A549 (cell line): ENCODE measurements at regions not wholly inside any gene's neighbourhood (a gene's known extent, or its start where the extent isn't known, plus 50 kb on each side); places are given as distances from the start of the nearest gene placed in this dataset.

Source experiments
- CHD2 ChIP-seq: fragments of 150-350 bp; IDR thresholded peaks from 2 replicates; pipeline ENCODE4 v1.6.1; 2014; ENCODE audit warnings: low read length; ENCODE audit not compliant: partially characterized antibody
- MAFK ChIP-seq: fragments of 450-650 bp; IDR thresholded peaks from 2 replicates; pipeline ENCODE4 v1.6.1; 2014; ENCODE audit not compliant: partially characterized antibody
- MYC ChIP-seq: IDR thresholded peaks from 2 replicates; pipeline ENCODE4 v1.6.1; 2012; ENCODE audit warnings: mild to moderate bottlenecking, inconsistent platforms, low read length, improper control_type of control experiment, borderline replicate concordance
- NFE2L2 ChIP-seq: fragments of 150-350 bp; conservative IDR thresholded peaks from 2 replicates; pipeline ENCODE4 v1.6.1; 2014; ENCODE audit warnings: low read length
- POLR2A ChIP-seq: IDR thresholded peaks from 2 replicates; pipeline ENCODE4 v1.6.1; 2012; ENCODE audit warnings: mild to moderate bottlenecking, low read length
- RARB ChIP-seq: fragments of 250-450 bp; sonication (Bioruptor Pico); IDR thresholded peaks from 2 replicates; pipeline ENCODE4 v1.8.0; 2021; ENCODE audit warnings: mild to moderate bottlenecking, moderate library complexity
- RNF2 ChIP-seq: fragments of 200-600 bp; sonication (generic); IDR thresholded peaks from 2 replicates; pipeline ENCODE4 v1.6.1; 2016; ENCODE audit warnings: low read depth, mild to moderate bottlenecking, antibody characterized with exemption, moderate library complexity, borderline replicate concordance
- SMC3 ChIP-seq: fragments of >200 bp; sonication (Bioruptor Twin); formaldehyde crosslinking; IDR thresholded peaks from 3 replicates; pipeline ENCODE4 v1.6.1; 2018; ENCODE audit warnings: inconsistent platforms
- TF ChIP-seq, protein P1 (sequence below): fragments of 150-350 bp; IDR thresholded peaks from 2 replicates; pipeline ENCODE4 v1.6.1; 2014; ENCODE audit warnings: low read depth, mild to moderate bottlenecking, low read length
- TF ChIP-seq, protein P2 (sequence below): fragments of >200 bp; sonication (Bioruptor Twin); formaldehyde crosslinking; IDR thresholded peaks from 3 replicates; pipeline ENCODE4 v1.5.1; 2016
- TF ChIP-seq, protein P3 (sequence below): fragments of 200-600 bp; sonication (generic); IDR thresholded peaks from 2 replicates; pipeline ENCODE4 v1.6.1; 2016; ENCODE audit warnings: antibody characterized with exemption, mild to moderate bottlenecking, moderate library complexity
- TF ChIP-seq, protein P4 (sequence below): IDR thresholded peaks from 2 replicates; pipeline ENCODE4 v1.6.1; 2012

DNA sequence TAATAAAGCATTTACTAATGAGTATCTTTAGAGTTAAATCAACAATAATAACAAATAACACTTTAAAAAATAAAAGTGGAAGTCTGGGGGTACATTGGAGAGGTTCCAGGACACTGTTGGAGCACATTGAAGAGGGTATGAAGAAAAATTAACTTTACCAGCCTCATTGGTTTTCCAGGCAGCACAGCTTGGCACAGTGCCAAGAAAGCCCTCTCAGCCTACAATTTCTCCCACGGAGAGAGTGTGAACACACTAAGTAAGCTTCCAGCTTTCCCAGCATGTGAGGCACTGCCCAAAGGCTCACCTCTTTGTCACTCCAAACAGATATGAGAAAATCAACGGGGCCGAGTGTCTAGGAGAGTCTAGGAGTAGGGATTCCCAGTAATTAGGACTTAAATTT, 1912.8 kb upstream of the NUDT12 start:
- TF ChIP-seq, protein P1, sequence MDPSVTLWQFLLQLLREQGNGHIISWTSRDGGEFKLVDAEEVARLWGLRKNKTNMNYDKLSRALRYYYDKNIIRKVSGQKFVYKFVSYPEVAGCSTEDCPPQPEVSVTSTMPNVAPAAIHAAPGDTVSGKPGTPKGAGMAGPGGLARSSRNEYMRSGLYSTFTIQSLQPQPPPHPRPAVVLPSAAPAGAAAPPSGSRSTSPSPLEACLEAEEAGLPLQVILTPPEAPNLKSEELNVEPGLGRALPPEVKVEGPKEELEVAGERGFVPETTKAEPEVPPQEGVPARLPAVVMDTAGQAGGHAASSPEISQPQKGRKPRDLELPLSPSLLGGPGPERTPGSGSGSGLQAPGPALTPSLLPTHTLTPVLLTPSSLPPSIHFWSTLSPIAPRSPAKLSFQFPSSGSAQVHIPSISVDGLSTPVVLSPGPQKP: no peak
- TF ChIP-seq RNF2: no peak
- TF ChIP-seq, protein P2, sequence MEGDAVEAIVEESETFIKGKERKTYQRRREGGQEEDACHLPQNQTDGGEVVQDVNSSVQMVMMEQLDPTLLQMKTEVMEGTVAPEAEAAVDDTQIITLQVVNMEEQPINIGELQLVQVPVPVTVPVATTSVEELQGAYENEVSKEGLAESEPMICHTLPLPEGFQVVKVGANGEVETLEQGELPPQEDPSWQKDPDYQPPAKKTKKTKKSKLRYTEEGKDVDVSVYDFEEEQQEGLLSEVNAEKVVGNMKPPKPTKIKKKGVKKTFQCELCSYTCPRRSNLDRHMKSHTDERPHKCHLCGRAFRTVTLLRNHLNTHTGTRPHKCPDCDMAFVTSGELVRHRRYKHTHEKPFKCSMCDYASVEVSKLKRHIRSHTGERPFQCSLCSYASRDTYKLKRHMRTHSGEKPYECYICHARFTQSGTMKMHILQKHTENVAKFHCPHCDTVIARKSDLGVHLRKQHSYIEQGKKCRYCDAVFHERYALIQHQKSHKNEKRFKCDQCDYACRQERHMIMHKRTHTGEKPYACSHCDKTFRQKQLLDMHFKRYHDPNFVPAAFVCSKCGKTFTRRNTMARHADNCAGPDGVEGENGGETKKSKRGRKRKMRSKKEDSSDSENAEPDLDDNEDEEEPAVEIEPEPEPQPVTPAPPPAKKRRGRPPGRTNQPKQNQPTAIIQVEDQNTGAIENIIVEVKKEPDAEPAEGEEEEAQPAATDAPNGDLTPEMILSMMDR: no peak
- TF ChIP-seq, protein P3, sequence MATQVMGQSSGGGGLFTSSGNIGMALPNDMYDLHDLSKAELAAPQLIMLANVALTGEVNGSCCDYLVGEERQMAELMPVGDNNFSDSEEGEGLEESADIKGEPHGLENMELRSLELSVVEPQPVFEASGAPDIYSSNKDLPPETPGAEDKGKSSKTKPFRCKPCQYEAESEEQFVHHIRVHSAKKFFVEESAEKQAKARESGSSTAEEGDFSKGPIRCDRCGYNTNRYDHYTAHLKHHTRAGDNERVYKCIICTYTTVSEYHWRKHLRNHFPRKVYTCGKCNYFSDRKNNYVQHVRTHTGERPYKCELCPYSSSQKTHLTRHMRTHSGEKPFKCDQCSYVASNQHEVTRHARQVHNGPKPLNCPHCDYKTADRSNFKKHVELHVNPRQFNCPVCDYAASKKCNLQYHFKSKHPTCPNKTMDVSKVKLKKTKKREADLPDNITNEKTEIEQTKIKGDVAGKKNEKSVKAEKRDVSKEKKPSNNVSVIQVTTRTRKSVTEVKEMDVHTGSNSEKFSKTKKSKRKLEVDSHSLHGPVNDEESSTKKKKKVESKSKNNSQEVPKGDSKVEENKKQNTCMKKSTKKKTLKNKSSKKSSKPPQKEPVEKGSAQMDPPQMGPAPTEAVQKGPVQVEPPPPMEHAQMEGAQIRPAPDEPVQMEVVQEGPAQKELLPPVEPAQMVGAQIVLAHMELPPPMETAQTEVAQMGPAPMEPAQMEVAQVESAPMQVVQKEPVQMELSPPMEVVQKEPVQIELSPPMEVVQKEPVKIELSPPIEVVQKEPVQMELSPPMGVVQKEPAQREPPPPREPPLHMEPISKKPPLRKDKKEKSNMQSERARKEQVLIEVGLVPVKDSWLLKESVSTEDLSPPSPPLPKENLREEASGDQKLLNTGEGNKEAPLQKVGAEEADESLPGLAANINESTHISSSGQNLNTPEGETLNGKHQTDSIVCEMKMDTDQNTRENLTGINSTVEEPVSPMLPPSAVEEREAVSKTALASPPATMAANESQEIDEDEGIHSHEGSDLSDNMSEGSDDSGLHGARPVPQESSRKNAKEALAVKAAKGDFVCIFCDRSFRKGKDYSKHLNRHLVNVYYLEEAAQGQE: no peak
- no peak for TF ChIP-seq RARB (CRISPR knock-in tag)
- TF ChIP-seq NFE2L2: no peak
- TF ChIP-seq POLR2A: no peak
- TF ChIP-seq, protein P4, sequence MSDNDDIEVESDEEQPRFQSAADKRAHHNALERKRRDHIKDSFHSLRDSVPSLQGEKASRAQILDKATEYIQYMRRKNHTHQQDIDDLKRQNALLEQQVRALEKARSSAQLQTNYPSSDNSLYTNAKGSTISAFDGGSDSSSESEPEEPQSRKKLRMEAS: no peak
- no peak for TF ChIP-seq CHD2
- TF ChIP-seq MAFK: no peak
- TF ChIP-seq SMC3: no peak
- TF ChIP-seq MYC: no peak
